ENCODE measurements at regions not wholly inside any gene's neighbourhood (a gene's known extent, or its start where the extent isn't known, plus 50 kb on each side); places are given as distances from the start of the nearest gene placed in this dataset.

DNA sequence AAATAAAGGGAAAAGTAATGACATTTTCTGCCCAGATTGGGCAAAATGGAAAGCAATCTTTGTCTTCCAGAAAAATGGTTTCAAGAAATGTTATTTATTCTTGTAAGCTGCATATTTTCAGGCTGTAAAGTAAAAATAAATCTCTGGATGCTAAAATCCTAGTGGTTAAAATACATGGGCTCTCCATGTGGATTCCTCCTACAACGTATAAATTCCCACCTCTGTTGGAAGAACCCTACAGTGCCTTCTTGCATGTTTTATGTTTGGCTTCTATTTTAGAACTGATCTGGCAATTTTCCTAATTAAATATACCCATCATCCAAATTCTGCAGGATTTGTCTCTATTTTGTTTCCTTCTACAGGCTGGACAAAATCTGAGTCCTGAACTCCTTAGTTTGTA lies 528.9 kb downstream of the COL12A1 start:
- Histone ChIP-seq H3K9me3 (peaks cover 0 to 5% (median 0%) of the 10 kb centered on the region in 8 donors), H3K36me3 (no peaks in the 10 kb centered on the region), H3K27me3 (replicated peaks in 1 of 7) (no peaks in the 10 kb centered on the region), H3K4me3 (no peak overlapping the region), H3K4me1 (no peaks in the 10 kb centered on the region), H3K27ac (no peak overlapping the region)
- TF ChIP-seq CTCF (IDR thresholded peaks at IDR 0.05 in 8 of 11, conservative IDR thresholded peaks at IDR 0.05 in 3 of 11) (no peak), POLR2AphosphoS5 (IDR thresholded peaks at IDR 0.05) (no peak), POLR2A (IDR thresholded peaks at IDR 0.05) (no peak)
- 79 to 93% (median 86%) methylated on average over 1 of the region's 1 CpG for WGBS, 5 donors
- no peak for DNase-seq
- intact Hi-C loops (cut with DNase I; ENCODE audit: low total_unique reads) = no loop called here

- no peaks in the 10 kb centered on the region for H3K27me3 ChIP-seq (replicated peaks in 1 of 7)
- H3K4me3 ChIP-seq = no peak overlapping the region
- TF ChIP-seq POLR2AphosphoS5 (IDR thresholded peaks at IDR 0.05) (no peak), CTCF (IDR thresholded peaks at IDR 0.05 in 8 of 11, conservative IDR thresholded peaks at IDR 0.05 in 3 of 11) (no peak), POLR2A (IDR thresholded peaks at IDR 0.05) (no peak)
- intact Hi-C loops (cut with DNase I; ENCODE audit: low total_unique reads) = no loop called here
- peaks cover 0 to 9% (median 0%) of the 10 kb centered on the region in 8 donors for H3K9me3 ChIP-seq
- H3K36me3 ChIP-seq = no peaks in the 10 kb centered on the region
- no peak overlapping the region for H3K27ac ChIP-seq
- DNase-seq = no peak
- no peaks in the 10 kb centered on the region for H3K4me1 ChIP-seq
These were observed 531.5 kb downstream of the COL12A1 start for GRCh38 chr6:74674377-74674776.

GRCh38 chr6:74671558-74672025 lies 534.3 kb downstream of the COL12A1 start:
- no peak for TF ChIP-seq CTCF (IDR thresholded peaks at IDR 0.05 in 8 of 11, conservative IDR thresholded peaks at IDR 0.05 in 3 of 11)
- no peak for TF ChIP-seq POLR2AphosphoS5 (IDR thresholded peaks at IDR 0.05)
- no peak for TF ChIP-seq POLR2A (IDR thresholded peaks at IDR 0.05)
- intact Hi-C loops (cut with DNase I; ENCODE audit: low total_unique reads) = no loop called here
- no peak overlapping the region for H3K27ac ChIP-seq
- H3K36me3 ChIP-seq = no peaks in the 10 kb centered on the region
- no peak overlapping the region for H3K4me3 ChIP-seq
- H3K9me3 ChIP-seq = peaks cover 0 to 17% (median 2%) of the 10 kb centered on the region in 8 donors
- H3K27me3 ChIP-seq (replicated peaks in 1 of 7) = no peaks in the 10 kb centered on the region
- H3K4me1 ChIP-seq = no peaks in the 10 kb centered on the region
- no peak for DNase-seq
- 61 to 81% (median 78%) methylated on average over 6 of the region's 6 CpGs for WGBS, 5 donors

- no peaks in the 10 kb centered on the region for H3K27me3 ChIP-seq (replicated peaks in 1 of 7)
- no peaks in the 10 kb centered on the region for H3K36me3 ChIP-seq
- no peaks in the 10 kb centered on the region for H3K4me1 ChIP-seq
- TF ChIP-seq POLR2A (IDR thresholded peaks at IDR 0.05) (no peak), POLR2AphosphoS5 (IDR thresholded peaks at IDR 0.05) (no peak), CTCF (IDR thresholded peaks at IDR 0.05 in 8 of 11, conservative IDR thresholded peaks at IDR 0.05 in 3 of 11) (no peak)
- intact Hi-C loops (cut with DNase I; ENCODE audit: low total_unique reads) = no loop called here
- no peak overlapping the region for H3K4me3 ChIP-seq
- DNase-seq = no peak
- H3K9me3 ChIP-seq = peaks cover 0 to 10% (median 0%) of the 10 kb centered on the region in 8 donors
- H3K27ac ChIP-seq = no peak overlapping the region
These were observed 547.5 kb downstream of the COL12A1 start for GRCh38 chr6:74658391-74658790.
